T47D (cell line): ENCODE measurements at regions not wholly inside any gene's neighbourhood (a gene's known extent, or its start where the extent isn't known, plus 50 kb on each side); places are given as distances from the start of the nearest gene placed in this dataset.

Experiments
- DNase-seq, 2 experiments: peaks; one replicate each; pipeline versions ENCODE4 v3.0.0 to v3.0.0-alpha.2; 2011 to 2012; ENCODE audit warnings: low read depth in 1 of 2, low spot score in 1 of 2
- JUND ChIP-seq: IDR thresholded peaks from 2 replicates; pipeline ENCODE4 v1.6.1; 2012; ENCODE audit warnings: low read depth
- in situ Hi-C: cut with HindIII; loops from 2 replicates; pipeline ENCODE4 v1.10.0; 2016; ENCODE audit warnings: low sequenced_read_pairs, low pct_unique_long_range_greater_than_20kb

DNA sequence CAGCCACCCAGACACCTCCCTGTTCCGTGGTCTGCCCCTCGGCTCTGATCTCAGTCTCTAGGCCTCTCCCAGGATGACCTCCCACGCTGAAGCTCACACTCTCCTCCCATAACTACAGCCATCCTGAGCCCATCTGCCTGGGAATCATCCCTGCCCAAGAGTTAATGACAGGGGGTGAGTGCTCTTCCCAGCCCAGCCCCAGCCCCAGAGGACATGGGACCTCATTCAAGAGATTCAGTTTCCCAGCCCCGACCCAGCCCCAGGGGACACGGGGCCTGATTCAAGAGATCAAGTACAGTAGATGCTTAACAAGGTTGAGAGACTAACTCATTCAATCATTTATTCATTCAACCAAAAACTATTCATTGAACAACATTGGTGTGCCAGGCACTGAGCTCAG, 272.0 kb downstream of the XXYLT1 start:
- in situ Hi-C loops = no loop called here
- no peak for DNase-seq

DNA sequence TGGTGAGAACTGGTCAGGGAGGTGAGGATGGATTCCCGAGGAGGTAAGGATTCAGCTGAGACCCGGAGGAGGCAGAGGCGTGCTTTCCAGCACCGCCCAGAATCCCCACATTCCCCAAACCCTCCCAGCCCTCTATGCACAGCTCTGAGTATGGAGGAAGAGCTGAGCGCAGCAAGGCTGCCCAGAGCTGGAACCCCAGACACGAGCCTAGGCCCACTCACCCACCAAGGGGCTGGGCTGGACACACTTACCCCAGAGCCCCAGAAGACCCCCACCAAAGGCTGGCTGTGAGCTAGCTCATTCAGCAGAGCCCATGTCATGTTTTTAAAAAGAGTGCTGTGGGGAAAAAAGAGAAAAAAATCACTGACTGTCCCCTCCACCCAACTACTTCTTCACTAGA, 271.5 kb downstream of the XXYLT1 start:
- in situ Hi-C loops = no loop called here
- no peak for TF ChIP-seq JUND
- DNase-seq = no peak

More for the DNA sequence above, 272.0 kb downstream of the XXYLT1 start:
- TF ChIP-seq JUND = no peak

DNA sequence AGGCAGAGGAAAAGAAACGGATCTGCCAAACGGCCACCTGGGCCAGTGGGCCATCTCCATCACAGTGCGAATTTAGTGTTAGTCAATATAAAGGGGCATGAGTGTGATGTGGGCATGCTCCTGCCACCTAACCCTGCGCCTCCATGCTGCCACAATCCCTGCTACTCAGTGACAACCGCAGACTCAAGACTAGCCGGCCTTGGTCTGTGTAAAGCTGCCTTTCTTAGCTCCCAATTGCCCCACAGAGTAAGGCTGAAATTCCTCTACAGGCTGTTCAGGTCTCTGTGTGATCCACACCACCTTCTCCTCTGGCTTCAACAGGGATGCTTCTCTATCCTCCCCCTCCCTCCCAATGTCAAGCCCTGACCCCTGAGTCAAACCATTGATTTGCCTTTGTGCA, 269.7 kb downstream of the XXYLT1 start:
- in situ Hi-C loops = no loop called here
- TF ChIP-seq JUND = no peak
- no peak for DNase-seq

DNA sequence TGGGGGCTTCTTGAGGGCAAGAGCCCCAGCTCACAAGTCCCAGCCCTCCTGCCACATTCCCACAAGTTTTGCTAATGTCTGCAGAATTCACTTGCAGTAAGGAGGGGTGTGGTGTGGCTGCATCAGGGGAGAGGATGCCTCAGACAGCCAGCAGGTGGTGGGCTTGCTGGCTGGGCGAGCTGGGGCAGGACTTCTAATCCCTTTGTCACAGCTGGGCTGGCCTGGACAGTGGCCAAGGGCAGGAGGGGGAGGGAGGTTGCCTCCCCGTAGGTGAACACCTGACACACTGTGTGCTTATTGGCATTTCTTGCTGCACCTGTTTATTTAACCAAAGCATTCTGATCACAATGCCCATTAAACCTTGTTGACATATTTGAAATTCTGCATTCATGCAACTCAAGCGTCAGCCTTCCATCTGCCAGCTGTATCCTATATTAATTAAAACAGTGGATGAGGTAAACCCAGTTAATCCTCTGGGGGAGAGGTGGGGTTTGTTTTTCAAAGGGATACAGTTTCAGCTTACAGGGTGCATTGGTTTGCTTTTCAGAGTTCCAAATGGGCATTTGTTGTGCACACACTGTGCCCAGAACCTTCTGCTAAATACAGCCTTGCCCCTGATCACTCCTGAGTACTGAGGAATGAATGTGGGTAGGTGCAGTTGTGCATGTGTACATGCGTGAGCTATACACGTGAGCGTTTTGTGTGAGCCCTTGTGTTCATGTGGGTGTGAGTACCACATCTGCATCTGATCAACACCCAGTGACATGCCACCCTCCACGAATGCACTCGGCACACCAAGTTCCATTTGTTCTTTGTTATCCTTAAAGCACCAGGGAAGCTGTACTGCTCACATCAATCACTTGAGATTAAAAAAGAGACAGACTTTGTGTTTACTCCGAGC, 268.7 kb downstream of the XXYLT1 start:
- TF ChIP-seq JUND = no peak
- peak; percentile 70 to 87 for DNase-seq
- in situ Hi-C loops = no loop called here

DNA sequence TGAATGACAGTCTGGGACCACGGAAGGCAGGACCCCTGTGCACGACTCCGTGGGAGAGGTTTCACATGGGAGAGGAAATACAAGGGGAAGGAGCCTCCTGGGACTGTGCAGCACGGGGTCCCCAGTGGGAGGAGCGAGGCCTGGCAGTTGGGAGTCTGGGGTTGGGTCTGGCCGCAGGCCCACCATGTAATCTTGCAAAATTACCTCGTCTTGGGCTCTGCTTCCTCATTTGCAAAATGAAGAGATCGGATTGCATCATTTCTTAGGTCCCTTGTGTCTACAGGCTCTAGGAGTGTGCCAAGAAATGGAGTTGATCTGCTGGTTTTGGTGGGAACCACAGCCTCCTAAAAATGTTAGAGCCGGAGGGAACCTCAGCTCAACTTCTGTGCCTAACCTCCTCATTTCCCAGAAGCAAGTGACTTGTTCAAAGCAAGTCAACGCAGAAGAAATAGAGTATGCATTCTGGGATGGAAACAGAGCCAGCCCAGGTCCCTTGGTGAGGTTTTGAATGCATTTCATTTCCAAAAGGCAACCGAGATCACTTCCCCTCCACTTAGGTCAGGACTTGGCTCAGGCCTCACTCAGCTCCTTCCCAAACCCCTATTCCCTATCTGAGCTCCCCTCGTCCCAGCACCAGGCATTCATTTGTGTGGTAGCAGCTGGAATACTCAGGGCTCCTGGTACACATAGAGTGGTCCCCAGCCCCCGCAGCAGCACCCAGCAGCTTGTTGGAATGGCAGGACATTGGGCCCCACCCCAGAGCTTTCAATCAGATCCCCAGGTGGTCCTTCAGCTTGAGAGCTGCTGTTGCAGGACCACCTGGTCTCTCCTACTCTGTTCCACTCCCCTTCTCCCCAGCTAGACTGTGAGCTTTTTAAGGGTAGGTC, 267.7 kb downstream of the XXYLT1 start:
- peak in 1 of 2 experiments; percentile 70 for DNase-seq
- in situ Hi-C loops = no loop called here
- no peak for TF ChIP-seq JUND

DNA sequence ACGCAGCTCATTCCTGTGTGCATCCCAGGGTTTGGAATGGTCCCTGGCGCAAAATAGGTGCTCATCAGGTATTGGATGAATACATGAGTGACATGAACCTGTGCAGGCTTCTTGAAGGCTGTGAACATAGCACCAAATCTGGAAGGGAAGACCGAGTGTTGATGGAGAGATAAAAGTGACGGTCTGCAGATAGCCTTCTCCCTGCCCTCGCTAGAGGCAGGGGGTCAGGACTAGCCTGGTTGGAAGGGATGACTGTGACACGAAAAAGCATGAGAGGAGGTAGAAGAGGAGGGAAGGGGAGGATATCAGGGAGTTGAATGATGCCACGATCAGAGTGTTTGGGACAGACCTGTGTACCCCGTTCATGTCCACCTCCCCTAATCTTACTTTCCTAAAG, 267.1 kb downstream of the XXYLT1 start:
- no peak for DNase-seq
- no peak for TF ChIP-seq JUND
- in situ Hi-C loops = no loop called here

DNA sequence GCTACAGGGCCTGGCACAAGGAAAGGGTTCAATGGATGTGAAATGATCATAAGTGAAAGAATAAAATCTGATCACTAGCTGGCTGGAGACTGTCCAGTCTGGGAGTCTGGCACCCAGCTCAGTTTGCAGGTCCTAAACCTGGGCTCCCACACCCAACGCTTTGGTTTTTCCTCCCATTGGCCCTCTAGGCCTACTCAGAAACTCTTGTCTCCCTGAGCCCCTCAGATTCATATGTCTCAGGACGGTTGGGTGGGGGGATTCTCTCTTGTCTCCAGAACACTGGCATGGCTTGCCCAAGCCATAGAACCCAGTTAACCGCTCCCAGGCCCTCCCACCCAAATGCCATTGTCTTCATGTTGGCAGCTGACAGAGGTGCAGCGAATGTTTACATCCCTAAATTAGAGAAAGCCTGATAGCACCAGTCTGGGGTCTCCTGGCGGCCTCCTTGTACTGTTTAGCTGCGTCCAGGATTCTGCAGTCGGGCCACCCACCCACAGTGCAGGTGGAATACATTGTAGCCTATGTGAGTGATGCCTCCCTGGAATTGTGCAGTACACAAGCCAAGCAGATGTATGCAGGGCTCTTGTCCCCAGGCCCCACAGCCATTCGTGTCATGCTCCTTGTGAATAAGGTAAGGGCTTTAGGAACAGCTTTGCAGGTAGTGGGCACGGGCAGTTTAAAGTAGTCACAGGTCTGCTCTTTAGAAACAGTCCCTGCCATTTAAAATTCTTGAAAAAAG, 266.3 kb downstream of the XXYLT1 start:
- no peak for TF ChIP-seq JUND
- DNase-seq = no peak
- in situ Hi-C loops = no loop called here

DNA sequence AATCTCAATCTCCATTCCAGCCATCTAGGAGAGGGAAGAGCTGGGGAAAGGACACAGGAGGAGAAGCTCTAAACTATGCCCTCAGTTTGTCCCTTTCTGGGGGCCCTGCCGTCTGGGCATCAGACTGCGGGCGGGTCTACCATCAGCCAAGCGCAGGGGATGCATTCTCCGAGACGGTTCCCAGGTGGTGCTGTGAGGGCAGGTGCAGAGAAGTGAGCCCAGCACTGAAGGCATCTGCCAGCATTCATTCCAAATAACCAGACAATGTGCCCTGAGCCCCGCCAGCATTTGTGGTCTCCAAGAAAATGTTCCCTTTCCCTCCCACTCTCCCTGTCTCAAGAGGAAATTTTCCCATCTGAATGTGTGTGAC, 265.7 kb downstream of the XXYLT1 start:
- peak in 1 of 2 experiments; percentile 51 for DNase-seq
- TF ChIP-seq JUND = no peak
- in situ Hi-C loops = no loop called here

DNA sequence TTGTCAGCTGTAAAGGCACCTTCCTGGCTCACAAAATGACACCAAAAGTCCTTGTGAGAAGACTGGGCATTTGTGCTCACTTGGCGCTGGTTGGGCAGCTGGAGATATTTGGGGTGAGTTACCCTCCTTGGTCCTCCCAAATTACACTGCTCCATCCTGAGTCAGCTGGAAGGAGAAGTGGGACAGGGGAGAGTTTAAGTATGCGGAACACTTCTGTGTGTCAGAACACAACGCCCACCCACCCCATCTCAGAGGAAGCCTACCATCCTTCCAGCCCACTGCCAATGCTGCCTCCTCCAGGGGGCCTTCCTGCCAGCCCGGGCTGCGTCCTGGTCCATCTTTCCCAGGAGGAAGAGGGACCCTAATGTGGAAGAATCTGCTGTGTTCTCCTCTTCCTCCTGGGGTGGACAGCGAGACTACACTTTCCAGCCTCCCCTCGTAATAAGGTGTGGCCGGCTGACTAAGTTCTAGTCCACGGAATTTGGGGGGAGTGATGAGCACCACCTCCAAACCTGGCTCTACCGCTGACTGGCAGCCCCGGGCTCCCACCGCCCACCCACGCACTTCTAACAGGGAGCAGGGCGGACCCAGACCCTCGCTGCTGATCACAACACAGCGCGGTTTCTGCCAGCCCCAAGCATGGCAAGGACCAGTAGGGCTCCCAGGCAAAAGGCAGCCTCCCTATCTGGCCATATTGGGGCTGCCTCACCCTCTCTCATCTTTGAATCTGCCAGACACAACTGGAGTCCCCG, 265.0 kb downstream of the XXYLT1 start:
- no peak for DNase-seq
- no peak for TF ChIP-seq JUND
- in situ Hi-C loops = no loop called here

DNA sequence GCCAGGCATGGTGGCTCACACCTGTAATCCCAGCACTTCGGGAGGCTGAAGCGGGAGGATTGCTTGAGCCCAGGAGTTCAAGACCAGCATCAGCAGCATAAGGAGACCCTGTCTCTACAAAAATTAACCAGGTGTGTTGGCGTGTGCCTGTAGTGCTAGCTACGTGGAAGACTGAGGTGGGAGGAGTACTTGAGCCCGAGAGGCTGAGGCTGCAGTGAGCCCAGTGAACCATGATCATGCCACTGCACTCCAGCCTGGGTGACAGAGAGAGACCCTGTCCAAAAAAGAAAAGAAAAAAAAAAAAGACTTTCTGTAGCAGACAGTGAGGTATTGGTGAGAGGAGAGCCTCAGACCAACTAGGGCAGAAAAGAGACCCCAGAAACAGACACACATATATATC, 263.8 kb downstream of the XXYLT1 start:
- DNase-seq = no peak
- TF ChIP-seq JUND = no peak
- in situ Hi-C loops = no loop called here

DNA sequence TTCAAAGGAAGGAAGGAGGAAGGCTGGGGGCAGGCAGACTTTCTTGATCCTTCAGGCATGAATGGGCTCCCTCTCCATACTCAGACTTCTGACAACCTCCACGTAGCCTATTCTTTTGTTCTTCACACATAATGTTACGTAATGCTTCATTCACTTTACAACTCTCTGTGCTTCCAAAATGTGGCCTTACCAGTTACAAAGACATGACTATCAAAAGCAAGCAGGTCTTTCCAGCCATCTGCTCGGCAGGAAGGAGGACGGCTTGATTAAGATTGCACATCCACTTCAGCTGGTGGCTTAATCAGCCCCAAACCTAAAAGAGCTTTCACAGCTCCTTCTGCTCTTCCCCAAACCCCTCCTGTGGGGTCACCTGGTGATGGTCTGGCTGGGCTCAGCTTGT, 263.2 kb downstream of the XXYLT1 start:
- no peak for DNase-seq
- in situ Hi-C loops = no loop called here
- TF ChIP-seq JUND = no peak

DNA sequence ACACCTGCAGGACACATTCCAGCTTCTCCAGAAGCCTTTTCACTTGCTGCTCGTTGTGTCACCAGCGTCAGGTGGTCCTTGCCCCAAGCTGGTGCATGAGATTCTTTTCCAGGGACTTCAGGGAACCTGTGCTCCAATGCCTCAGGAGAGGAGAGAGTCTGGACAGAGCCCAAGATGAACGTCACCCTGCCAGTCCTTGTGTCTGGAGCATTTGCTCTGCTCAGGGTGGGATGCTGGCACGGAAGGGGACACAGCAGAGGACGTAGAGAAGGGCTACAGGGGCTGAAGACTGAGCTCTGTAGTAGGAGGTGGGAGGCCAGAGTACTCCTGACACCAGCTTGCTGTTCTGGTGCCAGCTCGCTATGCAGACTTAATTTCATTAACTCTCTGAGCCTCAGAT, 262.1 kb downstream of the XXYLT1 start:
- no peak for TF ChIP-seq JUND
- no peak for DNase-seq
- in situ Hi-C loops = no loop called here
